ENCODE measurements at regions not wholly inside any gene's neighbourhood (a gene's known extent, or its start where the extent isn't known, plus 50 kb on each side); places are given as distances from the start of the nearest gene placed in this dataset.

GRCh38 chr9:1140057-1140456 is 89.9 kb downstream of the DMRT2 start:
- TF ChIP-seq CTCF (IDR thresholded peaks at IDR 0.05; ENCODE audit: insufficient read depth, low read depth, low read length, missing control alignments) = no peak
- no peak overlapping the region for H3K4me3 ChIP-seq (ENCODE audit: low read depth, low read length)
- DNase-seq (ENCODE audit: low read depth) = no peak

DNA sequence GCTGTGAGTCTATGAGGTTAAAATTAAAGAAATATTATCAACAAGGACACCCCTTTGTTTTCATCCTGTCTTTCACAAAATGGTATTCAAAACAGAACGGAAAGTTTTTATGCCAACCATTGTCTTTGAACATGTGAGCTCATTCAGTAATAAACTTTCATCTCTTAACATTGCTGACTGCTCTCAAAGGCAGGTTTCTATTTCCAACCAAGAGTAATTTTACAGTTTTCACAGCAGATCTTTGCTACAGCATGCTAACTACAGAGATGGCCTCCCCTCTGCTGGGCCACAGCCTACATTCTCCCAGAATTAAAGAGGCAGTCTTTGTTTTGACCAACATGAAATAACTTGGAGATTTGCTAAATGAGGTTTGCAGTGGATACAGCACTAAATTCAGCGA is 101.5 kb downstream of the DMRT2 start:
- no peak overlapping the region for H3K4me3 ChIP-seq (ENCODE audit: low read depth, low read length)
- no peak for TF ChIP-seq CTCF (IDR thresholded peaks at IDR 0.05; ENCODE audit: insufficient read depth, low read depth, low read length, missing control alignments)
- no peak for DNase-seq (ENCODE audit: low read depth)

- TF ChIP-seq CTCF (IDR thresholded peaks at IDR 0.05; ENCODE audit: insufficient read depth, low read depth, low read length, missing control alignments) = no peak
- no peak for DNase-seq (ENCODE audit: low read depth)
- H3K4me3 ChIP-seq (ENCODE audit: low read depth, low read length) = no peak overlapping the region
Observed at GRCh38 chr9:1152171-1152570, 102.0 kb downstream of the DMRT2 start.

DNA sequence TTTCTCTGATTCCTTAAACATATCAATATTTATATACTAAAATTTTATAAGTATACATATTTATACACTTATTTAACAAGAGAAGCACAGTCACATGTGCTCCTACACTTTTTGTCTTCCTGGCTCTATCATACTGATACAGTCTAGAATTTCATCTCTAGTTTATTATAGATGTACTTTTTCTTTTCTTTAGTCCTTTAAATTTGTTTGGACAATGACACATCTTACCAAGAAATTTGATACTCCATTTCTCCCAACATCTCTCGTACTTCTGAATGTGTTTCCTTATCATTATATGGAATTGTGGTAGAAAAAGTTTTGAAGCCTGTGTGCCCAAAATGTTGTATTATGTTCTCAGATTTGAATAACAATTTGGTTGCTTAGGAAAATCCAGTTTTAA is 104.6 kb downstream of the DMRT2 start:
- no peak for TF ChIP-seq CTCF (IDR thresholded peaks at IDR 0.05; ENCODE audit: insufficient read depth, low read depth, low read length, missing control alignments)
- no peak overlapping the region for H3K4me3 ChIP-seq (ENCODE audit: low read depth, low read length)
- DNase-seq (ENCODE audit: low read depth) = no peak

DNA sequence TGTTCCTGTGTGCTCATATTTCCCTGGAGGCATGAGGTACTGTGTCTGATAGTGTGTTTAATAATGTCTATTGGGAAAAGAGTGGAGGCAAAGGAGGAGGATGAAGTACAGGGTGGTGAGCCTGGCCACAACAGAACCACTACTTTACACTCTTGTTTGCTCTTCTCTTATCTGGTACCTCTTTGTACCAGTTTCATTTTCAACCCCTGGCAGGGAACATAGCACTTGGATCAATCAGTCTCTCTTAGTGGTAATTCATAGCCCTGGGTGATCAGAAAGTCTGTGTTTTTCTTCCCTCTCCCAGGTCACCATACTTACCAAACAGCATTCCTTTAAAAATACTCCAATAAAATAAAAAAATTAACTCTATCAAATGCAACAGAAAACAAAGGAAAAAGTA is 105.4 kb downstream of the DMRT2 start:
- TF ChIP-seq CTCF (IDR thresholded peaks at IDR 0.05; ENCODE audit: insufficient read depth, low read depth, low read length, missing control alignments) = no peak
- DNase-seq (ENCODE audit: low read depth) = no peak
- H3K4me3 ChIP-seq (ENCODE audit: low read depth, low read length) = no peak overlapping the region

- no peak overlapping the region for H3K4me3 ChIP-seq (ENCODE audit: low read depth, low read length)
- DNase-seq (ENCODE audit: low read depth) = no peak
- TF ChIP-seq CTCF (IDR thresholded peaks at IDR 0.05; ENCODE audit: insufficient read depth, low read depth, low read length, missing control alignments) = no peak
Observed at GRCh38 chr9:1156794-1157550, 106.8 kb downstream of the DMRT2 start.

GRCh38 chr9:1157836-1158235 is 107.7 kb downstream of the DMRT2 start:
- no peak overlapping the region for H3K4me3 ChIP-seq (ENCODE audit: low read depth, low read length)
- no peak for TF ChIP-seq CTCF (IDR thresholded peaks at IDR 0.05; ENCODE audit: insufficient read depth, low read depth, low read length, missing control alignments)
- no peak for DNase-seq (ENCODE audit: low read depth)
